ENCODE measurements at regions not wholly inside any gene's neighbourhood (a gene's known extent, or its start where the extent isn't known, plus 50 kb on each side); places are given as distances from the start of the nearest gene placed in this dataset.

- Histone ChIP-seq H3K27me3 (ENCODE audit: insufficient read depth, low read length, poor library complexity, severe bottlenecking) (no peaks in the 10 kb centered on the region), H3K36me3 (ENCODE audit: insufficient read depth, low read length) (no peaks in the 10 kb centered on the region), H3K4me1 (ENCODE audit: insufficient read depth, low read length, poor library complexity, severe bottlenecking) (no peaks in the 10 kb centered on the region), H3K4me2 (ENCODE audit: low read depth, low read length, poor library complexity, severe bottlenecking) (no peak overlapping the region), H3F3A (ENCODE audit: low read depth) (no peaks in the 10 kb centered on the region), H3K9me3 (ENCODE audit: insufficient read depth, low read depth, low read length) (no peaks in the 10 kb centered on the region; the same call in 1 of the 2 replicates), H3K4me3 (ENCODE audit: low read length, poor library complexity, severe bottlenecking) (no peak overlapping the region), H4K20me1 (ENCODE audit: insufficient read depth, low read length, poor library complexity, severe bottlenecking) (no peaks in the 10 kb centered on the region), H3K9ac (ENCODE audit: low read depth, low read length, poor library complexity, severe bottlenecking) (no peak overlapping the region), H2AFZ (ENCODE audit: low read length) (no peak overlapping the region), H3K9me2 (replicated peaks; ENCODE audit: low read depth, low read length) (no peaks in the 10 kb centered on the region), H3K79me2 (ENCODE audit: insufficient read depth, low read length) (no peaks in the 10 kb centered on the region)
- TF ChIP-seq CTCF (conservative IDR thresholded peaks at IDR 0.05; ENCODE audit: low read length) (no peak), EZH2phosphoT487 (IDR thresholded peaks at IDR 0.05; ENCODE audit: borderline replicate concordance) (no peak)
Observed at GRCh38 chr11:128069665-128070064, 517.7 kb downstream of the ETS1 start.

GRCh38 chr11:128067780-128068179 is 519.6 kb downstream of the ETS1 start:
- Histone ChIP-seq H3K9me3 (ENCODE audit: insufficient read depth, low read depth, low read length) (no peaks in the 10 kb centered on the region; the same call in 1 of the 2 replicates), H3F3A (ENCODE audit: low read depth) (no peaks in the 10 kb centered on the region), H3K79me2 (ENCODE audit: insufficient read depth, low read length) (no peaks in the 10 kb centered on the region), H4K20me1 (ENCODE audit: insufficient read depth, low read length, poor library complexity, severe bottlenecking) (no peaks in the 10 kb centered on the region), H3K36me3 (ENCODE audit: insufficient read depth, low read length) (no peaks in the 10 kb centered on the region), H3K4me3 (ENCODE audit: low read length, poor library complexity, severe bottlenecking) (no peak overlapping the region), H2AFZ (ENCODE audit: low read length) (no peak overlapping the region), H3K9ac (ENCODE audit: low read depth, low read length, poor library complexity, severe bottlenecking) (no peak overlapping the region), H3K9me2 (replicated peaks; ENCODE audit: low read depth, low read length) (no peaks in the 10 kb centered on the region), H3K4me1 (ENCODE audit: insufficient read depth, low read length, poor library complexity, severe bottlenecking) (no peaks in the 10 kb centered on the region), H3K4me2 (ENCODE audit: low read depth, low read length, poor library complexity, severe bottlenecking) (no peak overlapping the region), H3K27me3 (ENCODE audit: insufficient read depth, low read length, poor library complexity, severe bottlenecking) (no peaks in the 10 kb centered on the region)
- no peak for TF ChIP-seq CTCF (conservative IDR thresholded peaks at IDR 0.05; ENCODE audit: low read length)
- TF ChIP-seq EZH2phosphoT487 (IDR thresholded peaks at IDR 0.05; ENCODE audit: borderline replicate concordance): no peak

GRCh38 chr11:128066399-128066798 is 521.0 kb downstream of the ETS1 start:
- Histone ChIP-seq H3K9me3 (ENCODE audit: insufficient read depth, low read depth, low read length) (no peaks in the 10 kb centered on the region; the same call in 1 of the 2 replicates), H3K79me2 (ENCODE audit: insufficient read depth, low read length) (no peaks in the 10 kb centered on the region), H4K20me1 (ENCODE audit: insufficient read depth, low read length, poor library complexity, severe bottlenecking) (no peaks in the 10 kb centered on the region), H3F3A (ENCODE audit: low read depth) (no peaks in the 10 kb centered on the region), H2AFZ (ENCODE audit: low read length) (no peak overlapping the region), H3K4me1 (ENCODE audit: insufficient read depth, low read length, poor library complexity, severe bottlenecking) (no peaks in the 10 kb centered on the region), H3K4me2 (ENCODE audit: low read depth, low read length, poor library complexity, severe bottlenecking) (no peak overlapping the region), H3K4me3 (ENCODE audit: low read length, poor library complexity, severe bottlenecking) (no peak overlapping the region), H3K27me3 (ENCODE audit: insufficient read depth, low read length, poor library complexity, severe bottlenecking) (no peaks in the 10 kb centered on the region), H3K9me2 (replicated peaks; ENCODE audit: low read depth, low read length) (no peaks in the 10 kb centered on the region), H3K36me3 (ENCODE audit: insufficient read depth, low read length) (no peaks in the 10 kb centered on the region), H3K9ac (ENCODE audit: low read depth, low read length, poor library complexity, severe bottlenecking) (no peak overlapping the region)
- TF ChIP-seq EZH2phosphoT487 (IDR thresholded peaks at IDR 0.05; ENCODE audit: borderline replicate concordance) (no peak), CTCF (conservative IDR thresholded peaks at IDR 0.05; ENCODE audit: low read length) (no peak)
